ENCODE measurements at regions not wholly inside any gene's neighbourhood (a gene's known extent, or its start where the extent isn't known, plus 50 kb on each side); places are given as distances from the start of the nearest gene placed in this dataset.

GRCh38 chr2:167814881-167815718, 432.3 kb downstream of the STK39 start:
- TF ChIP-seq, protein P1, sequence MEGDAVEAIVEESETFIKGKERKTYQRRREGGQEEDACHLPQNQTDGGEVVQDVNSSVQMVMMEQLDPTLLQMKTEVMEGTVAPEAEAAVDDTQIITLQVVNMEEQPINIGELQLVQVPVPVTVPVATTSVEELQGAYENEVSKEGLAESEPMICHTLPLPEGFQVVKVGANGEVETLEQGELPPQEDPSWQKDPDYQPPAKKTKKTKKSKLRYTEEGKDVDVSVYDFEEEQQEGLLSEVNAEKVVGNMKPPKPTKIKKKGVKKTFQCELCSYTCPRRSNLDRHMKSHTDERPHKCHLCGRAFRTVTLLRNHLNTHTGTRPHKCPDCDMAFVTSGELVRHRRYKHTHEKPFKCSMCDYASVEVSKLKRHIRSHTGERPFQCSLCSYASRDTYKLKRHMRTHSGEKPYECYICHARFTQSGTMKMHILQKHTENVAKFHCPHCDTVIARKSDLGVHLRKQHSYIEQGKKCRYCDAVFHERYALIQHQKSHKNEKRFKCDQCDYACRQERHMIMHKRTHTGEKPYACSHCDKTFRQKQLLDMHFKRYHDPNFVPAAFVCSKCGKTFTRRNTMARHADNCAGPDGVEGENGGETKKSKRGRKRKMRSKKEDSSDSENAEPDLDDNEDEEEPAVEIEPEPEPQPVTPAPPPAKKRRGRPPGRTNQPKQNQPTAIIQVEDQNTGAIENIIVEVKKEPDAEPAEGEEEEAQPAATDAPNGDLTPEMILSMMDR (IDR thresholded peaks at IDR 0.05) = no peak
- TF ChIP-seq POLR2A (IDR thresholded peaks at IDR 0.05; ENCODE audit: low read depth) = no peak

Data from esophagus muscularis mucosa (tissue), 3 donors.